ENCODE measurements at regions not wholly inside any gene's neighbourhood (a gene's known extent, or its start where the extent isn't known, plus 50 kb on each side); places are given as distances from the start of the nearest gene placed in this dataset.

- no peak overlapping the region for H3K4me2 ChIP-seq (ENCODE audit: insufficient read depth, insufficient read length, low read length)
- no peak overlapping the region for H3K27ac ChIP-seq (ENCODE audit: insufficient read length, low read depth, low read length)
Measured at GRCh38 chr1:183711165-183711682, 58.1 kb upstream of the APOBEC4 start.

More at GRCh38 chr1:183711165-183711682, 58.1 kb upstream of the APOBEC4 start:
- no peaks in the 10 kb centered on the region for H3K4me1 ChIP-seq (ENCODE audit: insufficient read depth, low read length)
- no peaks in the 10 kb centered on the region for H3K79me1 ChIP-seq (ENCODE audit: insufficient read depth, low read depth, low read length, poor library complexity, severe bottlenecking)
- TF ChIP-seq, protein P1, sequence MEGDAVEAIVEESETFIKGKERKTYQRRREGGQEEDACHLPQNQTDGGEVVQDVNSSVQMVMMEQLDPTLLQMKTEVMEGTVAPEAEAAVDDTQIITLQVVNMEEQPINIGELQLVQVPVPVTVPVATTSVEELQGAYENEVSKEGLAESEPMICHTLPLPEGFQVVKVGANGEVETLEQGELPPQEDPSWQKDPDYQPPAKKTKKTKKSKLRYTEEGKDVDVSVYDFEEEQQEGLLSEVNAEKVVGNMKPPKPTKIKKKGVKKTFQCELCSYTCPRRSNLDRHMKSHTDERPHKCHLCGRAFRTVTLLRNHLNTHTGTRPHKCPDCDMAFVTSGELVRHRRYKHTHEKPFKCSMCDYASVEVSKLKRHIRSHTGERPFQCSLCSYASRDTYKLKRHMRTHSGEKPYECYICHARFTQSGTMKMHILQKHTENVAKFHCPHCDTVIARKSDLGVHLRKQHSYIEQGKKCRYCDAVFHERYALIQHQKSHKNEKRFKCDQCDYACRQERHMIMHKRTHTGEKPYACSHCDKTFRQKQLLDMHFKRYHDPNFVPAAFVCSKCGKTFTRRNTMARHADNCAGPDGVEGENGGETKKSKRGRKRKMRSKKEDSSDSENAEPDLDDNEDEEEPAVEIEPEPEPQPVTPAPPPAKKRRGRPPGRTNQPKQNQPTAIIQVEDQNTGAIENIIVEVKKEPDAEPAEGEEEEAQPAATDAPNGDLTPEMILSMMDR (conservative IDR thresholded peaks at IDR 0.05): no peak
- H2BK20ac ChIP-seq (ENCODE audit: low read depth, low read length, poor library complexity, severe bottlenecking): no peak overlapping the region
- H3K36me3 Mint-ChIP-seq (ENCODE audit: insufficient read depth in 1 of 3, low read depth in 3 of 3): no peaks in the 10 kb centered on the region
- no CpG with 5 or more reads among the region's 2 CpGs for WGBS (ENCODE audit: extremely low coverage, insufficient read length, low lambda C conversion rate)
- H2BK12ac ChIP-seq (ENCODE audit: insufficient read length, low read depth, low read length): no peak overlapping the region
- no peak overlapping the region for H2BK15ac ChIP-seq (ENCODE audit: low read depth, low read length)
- H2AK5ac ChIP-seq (ENCODE audit: insufficient read length, low read length): no peak overlapping the region
- H3K9ac ChIP-seq (ENCODE audit: extremely low read depth, insufficient read length, low read length): no peak overlapping the region
- H3K9me3 Mint-ChIP-seq: no peaks in the 10 kb centered on the region
- H3K4me3 Mint-ChIP-seq: no peak overlapping the region
- no peak overlapping the region for H2BK5ac ChIP-seq (ENCODE audit: insufficient read length, low read length)
- H3K4me1 Mint-ChIP-seq: peaks cover 0 to 4% of the 10 kb centered on the region in 2 experiments; a peak in 1 of 4 replicates
- no peaks in the 10 kb centered on the region for H3K27me3 ChIP-seq (ENCODE audit: insufficient read depth, low read length)
- no peaks in the 10 kb centered on the region for H3K79me2 ChIP-seq (ENCODE audit: insufficient read depth, low read length)
- no peak overlapping the region for H2BK120ac ChIP-seq (ENCODE audit: low read depth, low read length, poor library complexity, severe bottlenecking)
- H4K20me1 ChIP-seq (ENCODE audit: control insufficient read depth, insufficient read depth, insufficient read length): no peaks in the 10 kb centered on the region
- no peaks in the 10 kb centered on the region for H3K27me3 Mint-ChIP-seq (ENCODE audit: low read depth)
- H2AFZ ChIP-seq (ENCODE audit: low read length): no peak overlapping the region
- H3K4ac ChIP-seq (ENCODE audit: low read depth, low read length): no peak overlapping the region
- no peak overlapping the region for H3K27ac Mint-ChIP-seq
- no peak overlapping the region for H3K18ac ChIP-seq (ENCODE audit: insufficient read length, low read depth, low read length)
- no peaks in the 10 kb centered on the region for H3K23me2 ChIP-seq (ENCODE audit: insufficient read length, low read depth, low read length, poor library complexity, severe bottlenecking)
- no peak overlapping the region for H3T11ph ChIP-seq (ENCODE audit: low read length)
- no peak overlapping the region for H3K23ac ChIP-seq (ENCODE audit: insufficient read length, low read depth, low read length)
- no peak overlapping the region for H3K56ac ChIP-seq (ENCODE audit: insufficient read length, low read depth, low read length)
- H4K5ac ChIP-seq (ENCODE audit: insufficient read length, low read depth, low read length): no peak overlapping the region
- no peak overlapping the region for H4K8ac ChIP-seq (replicated peaks; ENCODE audit: insufficient read length, low read depth, low read length)
- no peak for DNase-seq
- H3K9me3 ChIP-seq (ENCODE audit: control insufficient read depth, low read depth, low read length): no peaks in the 10 kb centered on the region
- H3K14ac ChIP-seq (ENCODE audit: insufficient read depth, low read length): no peak overlapping the region
- H4K91ac ChIP-seq (ENCODE audit: insufficient read length, low read depth, low read length): no peak overlapping the region
